Brain microvascular endothelial cell (primary cell): ENCODE measurements at regions not wholly inside any gene's neighbourhood (a gene's known extent, or its start where the extent isn't known, plus 50 kb on each side); places are given as distances from the start of the nearest gene placed in this dataset.

Experiments
- DNase-seq: peaks from one replicate; pipeline ENCODE4 v3.0.0-alpha.2; 2020
- H3K27ac ChIP-seq: fragments of 250-450 bp; sonication (Bioruptor Pico); 2 replicates; pipeline ENCODE4 v1.5.1; 2020; ENCODE audit warnings: mild to moderate bottlenecking, moderate library complexity
- H3K27me3 ChIP-seq: fragments of 250-450 bp; sonication (Bioruptor Pico); replicated peaks from 2 replicates; pipeline ENCODE4 v1.5.1; 2020; ENCODE audit warnings: mild to moderate bottlenecking
- H3K36me3 ChIP-seq: fragments of 250-450 bp; sonication (Bioruptor Pico); replicated peaks from 2 replicates; pipeline ENCODE4 v1.5.1; 2020; ENCODE audit warnings: mild to moderate bottlenecking
- H3K4me3 ChIP-seq: 2 replicates; pipeline ENCODE4 v1.5.1; 2011; ENCODE audit warnings: low read depth, mild to moderate bottlenecking, control low read depth, low read length, moderate library complexity
- in situ Hi-C: cut with HindIII; loops from 2 replicates; pipeline ENCODE4 v1.10.0; 2017; ENCODE audit warnings: low sequenced_read_pairs, low pct_ligation_motif_present
- TF ChIP-seq, protein P1 (sequence below): IDR thresholded peaks from 2 replicates; pipeline ENCODE4 v1.5.1; 2011; ENCODE audit warnings: low read depth, mild to moderate bottlenecking, moderate library complexity, low read length, control low read depth, inconsistent platforms; ENCODE audit errors: missing control alignments

DNA sequence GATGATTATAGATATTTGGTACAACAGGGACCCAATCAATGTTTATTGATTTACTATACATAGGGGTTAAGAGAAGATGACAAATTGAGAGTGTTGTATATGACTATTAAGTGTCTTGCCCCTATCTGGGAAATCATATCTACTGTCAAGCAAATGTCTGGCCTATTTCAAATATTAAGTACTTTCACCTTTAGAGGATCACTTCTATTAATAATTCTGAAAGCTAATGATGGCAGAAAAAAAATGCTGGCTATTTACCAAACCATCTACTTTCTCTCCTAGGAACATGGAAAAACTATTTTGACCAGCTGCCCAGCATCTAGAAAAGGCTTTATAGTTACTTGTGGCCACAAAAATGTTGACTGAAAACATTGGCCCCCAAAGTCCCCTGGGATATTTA is 632.3 kb upstream of the ZNF385D start:
- DNase-seq = no peak
- H3K36me3 ChIP-seq = no peaks in the 10 kb centered on the region
- TF ChIP-seq, protein P1, sequence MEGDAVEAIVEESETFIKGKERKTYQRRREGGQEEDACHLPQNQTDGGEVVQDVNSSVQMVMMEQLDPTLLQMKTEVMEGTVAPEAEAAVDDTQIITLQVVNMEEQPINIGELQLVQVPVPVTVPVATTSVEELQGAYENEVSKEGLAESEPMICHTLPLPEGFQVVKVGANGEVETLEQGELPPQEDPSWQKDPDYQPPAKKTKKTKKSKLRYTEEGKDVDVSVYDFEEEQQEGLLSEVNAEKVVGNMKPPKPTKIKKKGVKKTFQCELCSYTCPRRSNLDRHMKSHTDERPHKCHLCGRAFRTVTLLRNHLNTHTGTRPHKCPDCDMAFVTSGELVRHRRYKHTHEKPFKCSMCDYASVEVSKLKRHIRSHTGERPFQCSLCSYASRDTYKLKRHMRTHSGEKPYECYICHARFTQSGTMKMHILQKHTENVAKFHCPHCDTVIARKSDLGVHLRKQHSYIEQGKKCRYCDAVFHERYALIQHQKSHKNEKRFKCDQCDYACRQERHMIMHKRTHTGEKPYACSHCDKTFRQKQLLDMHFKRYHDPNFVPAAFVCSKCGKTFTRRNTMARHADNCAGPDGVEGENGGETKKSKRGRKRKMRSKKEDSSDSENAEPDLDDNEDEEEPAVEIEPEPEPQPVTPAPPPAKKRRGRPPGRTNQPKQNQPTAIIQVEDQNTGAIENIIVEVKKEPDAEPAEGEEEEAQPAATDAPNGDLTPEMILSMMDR = no peak
- in situ Hi-C loops = no loop called here
- H3K4me3 ChIP-seq = no peak overlapping the region
- H3K27me3 ChIP-seq = no peaks in the 10 kb centered on the region
- no peak overlapping the region for H3K27ac ChIP-seq

DNA sequence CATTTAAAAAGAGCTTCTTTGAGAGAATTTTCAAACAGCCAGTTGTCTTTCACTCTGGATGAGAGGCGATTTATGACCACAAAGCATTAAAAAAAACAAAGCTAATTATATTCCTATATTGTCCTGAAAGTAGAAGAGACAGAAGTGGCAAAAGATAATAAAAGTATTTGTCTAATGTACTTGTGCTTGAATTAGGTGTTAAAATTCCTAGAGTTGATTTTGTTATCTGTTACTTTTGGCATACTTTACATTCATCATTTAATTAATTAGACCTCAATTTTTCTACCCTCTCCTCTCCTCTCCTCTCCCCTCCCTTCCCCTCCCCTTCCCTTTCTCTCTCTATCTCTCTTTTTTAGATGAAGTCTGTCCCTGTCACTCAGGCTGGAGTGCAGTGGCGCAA is 635.1 kb upstream of the ZNF385D start:
- H3K27me3 ChIP-seq = no peaks in the 10 kb centered on the region
- H3K27ac ChIP-seq = no peak overlapping the region
- H3K4me3 ChIP-seq = no peak overlapping the region
- no peaks in the 10 kb centered on the region for H3K36me3 ChIP-seq
- in situ Hi-C loops = no loop called here
- TF ChIP-seq, protein P1 = no peak
- DNase-seq = no peak

DNA sequence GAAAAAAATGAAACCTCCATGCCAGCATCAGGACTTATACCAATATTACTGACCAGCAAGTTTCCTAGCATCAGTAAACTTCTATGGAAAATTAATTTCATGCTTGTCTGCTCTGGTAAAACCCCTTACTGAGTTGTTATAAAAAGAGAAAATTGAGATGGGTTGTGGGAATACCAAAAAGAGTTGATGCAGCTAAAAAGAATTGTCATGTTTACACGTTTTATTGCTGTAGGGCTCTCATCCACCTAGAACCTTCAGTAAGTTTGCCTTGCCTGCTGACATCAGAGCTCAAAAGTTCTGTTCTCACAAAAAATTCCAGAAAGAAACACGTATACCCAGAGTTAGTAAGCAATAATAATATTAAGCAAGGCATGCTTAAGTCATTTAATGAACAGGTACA is 641.3 kb upstream of the ZNF385D start:
- H3K4me3 ChIP-seq = no peak overlapping the region
- no peak overlapping the region for H3K27ac ChIP-seq
- in situ Hi-C loops = no loop called here
- no peaks in the 10 kb centered on the region for H3K27me3 ChIP-seq
- H3K36me3 ChIP-seq = no peaks in the 10 kb centered on the region
- no peak for DNase-seq
- TF ChIP-seq, protein P1 = no peak

DNA sequence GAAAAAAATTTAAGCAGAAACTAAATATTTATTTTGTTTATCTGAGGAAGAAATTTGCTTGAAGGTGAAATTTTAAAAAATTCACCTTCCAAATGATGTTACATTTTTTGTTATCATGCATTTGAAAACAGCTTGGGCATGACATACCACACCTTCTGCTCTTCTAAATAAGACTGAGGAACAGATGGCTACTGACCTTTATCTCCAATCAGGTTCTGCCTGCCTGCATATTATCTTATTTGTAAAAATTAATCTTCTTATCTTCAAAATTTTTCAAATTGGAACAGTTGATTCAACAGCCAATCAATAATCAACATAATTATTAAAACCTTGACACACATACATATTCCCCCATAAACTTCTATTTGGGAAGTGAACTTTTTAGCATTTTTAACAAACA is 641.8 kb upstream of the ZNF385D start:
- in situ Hi-C loops = no loop called here
- H3K36me3 ChIP-seq = no peaks in the 10 kb centered on the region
- no peak for DNase-seq
- H3K27me3 ChIP-seq = no peaks in the 10 kb centered on the region
- H3K4me3 ChIP-seq = no peak overlapping the region
- TF ChIP-seq, protein P1 = no peak
- H3K27ac ChIP-seq = no peak overlapping the region

DNA sequence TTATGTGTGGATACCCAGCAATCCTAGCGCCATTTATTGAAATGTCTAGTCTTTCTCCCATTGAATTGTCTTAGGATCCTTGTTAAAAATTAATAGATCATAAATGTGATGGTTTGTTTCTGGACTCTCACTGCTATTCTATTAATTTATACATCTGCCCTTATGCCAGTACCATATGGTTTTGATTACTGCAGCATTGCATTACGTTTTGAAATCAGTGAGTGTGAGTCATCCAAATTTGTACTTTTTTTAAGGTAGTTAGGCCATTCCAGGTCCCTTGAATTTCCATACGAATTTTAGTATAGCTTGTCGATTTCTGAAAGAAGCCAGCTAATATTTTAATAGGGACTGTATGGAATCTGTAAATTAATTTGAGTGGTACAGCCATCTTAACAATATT is 648.6 kb upstream of the ZNF385D start:
- Histone ChIP-seq H3K4me3 (no peak overlapping the region), H3K27me3 (no peaks in the 10 kb centered on the region), H3K27ac (no peak overlapping the region), H3K36me3 (no peaks in the 10 kb centered on the region)
- DNase-seq = no peak
- TF ChIP-seq, protein P1 = no peak
- in situ Hi-C loops = no loop called here

DNA sequence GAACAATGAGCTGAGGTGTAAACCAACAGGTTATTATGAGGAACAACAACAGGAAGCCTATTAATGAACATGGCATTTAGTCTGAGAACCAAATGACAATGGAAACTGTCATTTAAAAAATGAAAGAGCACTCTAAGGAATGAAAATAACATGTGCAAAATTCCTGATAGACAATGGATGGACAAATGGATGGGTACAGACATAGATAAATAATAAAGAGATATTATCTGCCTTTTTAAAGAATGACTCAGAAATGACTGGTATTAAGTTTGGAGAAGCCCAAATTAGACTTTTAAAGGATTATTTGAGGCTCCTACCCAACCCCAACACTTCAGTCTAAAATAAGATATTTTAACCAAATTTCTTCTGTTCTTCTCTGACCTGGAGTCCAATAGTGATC is 650.5 kb upstream of the ZNF385D start:
- no peaks in the 10 kb centered on the region for H3K36me3 ChIP-seq
- DNase-seq = no peak
- no peak overlapping the region for H3K27ac ChIP-seq
- no peaks in the 10 kb centered on the region for H3K27me3 ChIP-seq
- TF ChIP-seq, protein P1 = no peak
- in situ Hi-C loops = no loop called here
- no peak overlapping the region for H3K4me3 ChIP-seq
